A673 (cell line): ENCODE measurements at regions not wholly inside any gene's neighbourhood (a gene's known extent, or its start where the extent isn't known, plus 50 kb on each side); places are given as distances from the start of the nearest gene placed in this dataset.
"Not testable (repeated sequence)": the region's sequence is repeated elsewhere in the genome, so short reads cannot be mapped to it uniquely, and the experiment has no call there.

Source experiments
- BruUV-seq: library from RNA; stranded (reverse); fragments of 400-500 nt; replicated peaks from 2 replicates; lab custom pipeline; 2021; lab: Mats Ljungman, UMichigan
- CTCF ChIA-PET: fragments of 300-600 bp; sonication (Branson Sonifier 250); formaldehyde crosslinking; loops from one replicate; lab custom pipeline; 2022; ENCODE audit warnings: antibody characterized with exemption; lab: Charles Lee
- POLR2A ChIA-PET: fragments of 300-600 bp; sonication (Branson Sonifier 250); formaldehyde crosslinking; loops from one replicate; lab custom pipeline; 2022; ENCODE audit warnings: antibody characterized with exemption; ENCODE audit not compliant: low non-redundant PET; lab: Charles Lee
- DNase-seq: peaks from one replicate; pipeline ENCODE4 v3.0.0-alpha.2; 2015; ENCODE audit warnings: low spot score
- H3K27ac ChIP-seq: fragments of 200-600 bp; sonication (generic); 2 replicates; pipeline ENCODE4 v1.5.1; 2016; ENCODE audit warnings: mixed run types, low read depth, mild to moderate bottlenecking, mixed read lengths, antibody characterized with exemption, low read length; ENCODE audit not compliant: poor library complexity, severe bottlenecking
- H3K27me3 ChIP-seq: fragments of 200-600 bp; sonication (generic); replicated peaks from 2 replicates; pipeline ENCODE4 v1.6.1; 2017; ENCODE audit warnings: mixed run types, low read depth, mild to moderate bottlenecking, mixed read lengths, antibody characterized with exemption, low read length; ENCODE audit not compliant: insufficient read depth, poor library complexity
- H3K36me3 ChIP-seq: fragments of 200-600 bp; sonication (generic); 2 replicates; pipeline ENCODE4 v1.6.1; 2016; ENCODE audit warnings: mixed run types, mild to moderate bottlenecking, mixed read lengths, antibody characterized with exemption, low read length; ENCODE audit not compliant: insufficient read depth, poor library complexity, severe bottlenecking
- H3K4me1 ChIP-seq: fragments of 200-600 bp; sonication (generic); 2 replicates; pipeline ENCODE4 v1.6.1; 2017; ENCODE audit warnings: mixed run types, mild to moderate bottlenecking, mixed read lengths, antibody characterized with exemption, low read length; ENCODE audit not compliant: insufficient read depth, poor library complexity, severe bottlenecking
- H3K4me3 ChIP-seq: fragments of 200-600 bp; sonication (generic); 2 replicates; pipeline ENCODE4 v1.5.1; 2016; ENCODE audit warnings: low read depth, mixed run types, mild to moderate bottlenecking, mixed read lengths, low read length; ENCODE audit not compliant: poor library complexity, severe bottlenecking
- H3K9me3 ChIP-seq: fragments of 200-600 bp; sonication (generic); 2 replicates; pipeline ENCODE4 v1.6.1; 2016; ENCODE audit warnings: mixed run types, low read depth, mild to moderate bottlenecking, mixed read lengths, antibody characterized with exemption, low read length; ENCODE audit not compliant: poor library complexity, severe bottlenecking
- EZH2 ChIP-seq: fragments of 200-600 bp; sonication (generic); IDR thresholded peaks from 2 replicates; pipeline ENCODE4 v1.6.1; 2017; ENCODE audit warnings: borderline replicate concordance, low read depth, mild to moderate bottlenecking, mixed read lengths, antibody characterized with exemption, low read length; ENCODE audit not compliant: poor library complexity, severe bottlenecking
- intact Hi-C: fragments of 100-400 bp; cut with micrococcal nuclease; formaldehyde crosslinking; loops from one replicate; pipeline ENCODE4 v1.10.0; 2022; ENCODE audit not compliant: unreplicated experiment
- TF ChIP-seq, protein P1 (sequence below): fragments of 300-800, 200-600 bp; sonication (generic); conservative IDR thresholded peaks from 2 replicates; pipeline ENCODE4 v1.5.1; 2017; ENCODE audit warnings: low read depth, mild to moderate bottlenecking, antibody characterized with exemption, low read length, moderate library complexity, mixed read lengths

- H3K27ac ChIP-seq = no peak overlapping the region
- no TSS peak for BruUV-seq
- H3K9me3 ChIP-seq = no peaks in the 10 kb centered on the region
- no peak for DNase-seq
- POLR2A ChIA-PET = no interaction called here
- H3K27me3 ChIP-seq = no peaks in the 10 kb centered on the region
- intact Hi-C loops = no loop called here
- no peaks in the 10 kb centered on the region for H3K4me1 ChIP-seq
- no peak for TF ChIP-seq EZH2
- TF ChIP-seq, protein P1, sequence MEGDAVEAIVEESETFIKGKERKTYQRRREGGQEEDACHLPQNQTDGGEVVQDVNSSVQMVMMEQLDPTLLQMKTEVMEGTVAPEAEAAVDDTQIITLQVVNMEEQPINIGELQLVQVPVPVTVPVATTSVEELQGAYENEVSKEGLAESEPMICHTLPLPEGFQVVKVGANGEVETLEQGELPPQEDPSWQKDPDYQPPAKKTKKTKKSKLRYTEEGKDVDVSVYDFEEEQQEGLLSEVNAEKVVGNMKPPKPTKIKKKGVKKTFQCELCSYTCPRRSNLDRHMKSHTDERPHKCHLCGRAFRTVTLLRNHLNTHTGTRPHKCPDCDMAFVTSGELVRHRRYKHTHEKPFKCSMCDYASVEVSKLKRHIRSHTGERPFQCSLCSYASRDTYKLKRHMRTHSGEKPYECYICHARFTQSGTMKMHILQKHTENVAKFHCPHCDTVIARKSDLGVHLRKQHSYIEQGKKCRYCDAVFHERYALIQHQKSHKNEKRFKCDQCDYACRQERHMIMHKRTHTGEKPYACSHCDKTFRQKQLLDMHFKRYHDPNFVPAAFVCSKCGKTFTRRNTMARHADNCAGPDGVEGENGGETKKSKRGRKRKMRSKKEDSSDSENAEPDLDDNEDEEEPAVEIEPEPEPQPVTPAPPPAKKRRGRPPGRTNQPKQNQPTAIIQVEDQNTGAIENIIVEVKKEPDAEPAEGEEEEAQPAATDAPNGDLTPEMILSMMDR = no peak
- no peaks in the 10 kb centered on the region for H3K36me3 ChIP-seq
- CTCF ChIA-PET = no interaction called here
- no peak overlapping the region for H3K4me3 ChIP-seq
These were observed 84.6 kb downstream of the TMCO5A start for GRCh38 chr15:38019066-38019465.

- ChIA-PET POLR2A (no interaction called here), CTCF (no interaction called here)
- intact Hi-C loops = no loop called here
- BruUV-seq = no TSS peak
- Histone ChIP-seq H3K4me1 (no peaks in the 10 kb centered on the region), H3K36me3 (no peaks in the 10 kb centered on the region), H3K27ac (no peak overlapping the region), H3K27me3 (no peaks in the 10 kb centered on the region), H3K4me3 (no peak overlapping the region), H3K9me3 (no peaks in the 10 kb centered on the region)
- TF ChIP-seq EZH2 = no peak
- TF ChIP-seq, protein P1 = no peak
- DNase-seq = no peak
These were observed 86.8 kb downstream of the TMCO5A start for GRCh38 chr15:38021259-38021658.

GRCh38 chr15:38024293-38025091, 90.1 kb downstream of the TMCO5A start:
- peaks cover 3% of the 10 kb centered on the region for H3K4me1 ChIP-seq
- CTCF ChIA-PET = no interaction called here
- BruUV-seq = no TSS peak

GRCh38 chr15:38025656-38026055, 91.2 kb downstream of the TMCO5A start:
- CTCF ChIA-PET, H3K4me1 ChIP-seq, H3K36me3 ChIP-seq, H3K27ac ChIP-seq, H3K9me3 ChIP-seq, H3K27me3 ChIP-seq, DNase-seq, H3K4me3 ChIP-seq, intact Hi-C loops, POLR2A ChIA-PET, BruUV-seq: not testable (repeated sequence)

More at GRCh38 chr15:38024293-38025091, 90.1 kb downstream of the TMCO5A start:
- H3K4me3 ChIP-seq = no peak overlapping the region
- H3K27ac ChIP-seq = no peak overlapping the region
- no peak for DNase-seq
- no peaks in the 10 kb centered on the region for H3K27me3 ChIP-seq
- no peaks in the 10 kb centered on the region for H3K9me3 ChIP-seq
- H3K36me3 ChIP-seq = no peaks in the 10 kb centered on the region
- intact Hi-C loops = no loop called here
- POLR2A ChIA-PET = no interaction called here
- TF ChIP-seq, protein P1 = no peak
- TF ChIP-seq EZH2 = no peak
